Body of pancreas (tissue), 4 donors: ENCODE measurements at regions not wholly inside any gene's neighbourhood (a gene's known extent, or its start where the extent isn't known, plus 50 kb on each side); places are given as distances from the start of the nearest gene placed in this dataset.

Source experiments
- CTCF ChIP-seq, 7 experiments: fragments of 450-650 bp in 4 of 7; fragments of 200-600 bp in 3 of 7; sonication (generic) in 3 of 7; IDR thresholded peaks; one replicate each; pipeline ENCODE4 v1.5.1; 2016 to 2019; ENCODE audit warnings: antibody characterized with exemption in 7 of 7
- POLR2A ChIP-seq, 3 donors: fragments of 450-650 bp; IDR thresholded peaks; one replicate each; pipeline ENCODE4 v1.6.1; 2016; ENCODE audit warnings: antibody characterized with exemption in 3 of 3, mild to moderate bottlenecking in 2 of 3

DNA sequence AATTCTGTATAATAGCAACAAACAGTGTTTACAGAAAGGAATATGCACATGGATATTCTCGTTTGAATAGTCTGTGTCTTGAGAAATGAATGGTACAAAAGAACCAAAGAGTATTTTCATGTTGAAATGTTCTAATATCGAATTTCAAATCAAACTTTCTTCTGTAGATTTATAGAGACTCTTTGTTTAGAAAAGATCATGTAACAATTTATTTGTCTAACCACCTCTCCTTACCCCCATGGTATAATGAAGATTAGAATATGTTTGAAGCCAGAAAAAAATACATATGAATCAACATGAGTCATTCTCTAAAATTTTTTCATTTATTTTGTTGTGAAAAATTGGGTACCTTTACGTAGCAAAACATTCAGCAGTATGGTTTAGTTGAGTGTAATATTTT, 285.6 kb downstream of the PRR16 start:
- TF ChIP-seq POLR2A (IDR thresholded peaks at IDR 0.05) = no peak
- TF ChIP-seq CTCF (IDR thresholded peaks at IDR 0.05) = no peak
